Stimulated activated naive CD8-positive, alpha-beta T cell treated with anti-CD3 and anti-CD28 coated beads, Interleukin-15, Interleukin-2, amounts not matched to agents 100 ng/mL and 50 ng/mL, for 24 hours (primary cell): ENCODE measurements at regions not wholly inside any gene's neighbourhood (a gene's known extent, or its start where the extent isn't known, plus 50 kb on each side); places are given as distances from the start of the nearest gene placed in this dataset.

Source experiments
- H3K27ac Mint-ChIP-seq: one replicate; pipeline ENCODE4 v1.8.0; 2021; ENCODE audit warnings: mild to moderate bottlenecking, mixed read lengths
- H3K27me3 Mint-ChIP-seq: one replicate; pipeline ENCODE4 v1.8.0; 2021; ENCODE audit warnings: mixed read lengths
- H3K36me3 Mint-ChIP-seq: one replicate; pipeline ENCODE4 v1.8.0; 2021; ENCODE audit warnings: low read depth, mixed read lengths
- H3K4me1 Mint-ChIP-seq: one replicate; pipeline ENCODE4 v1.8.0; 2021; ENCODE audit warnings: low read depth, mixed read lengths
- H3K4me3 Mint-ChIP-seq: one replicate; pipeline ENCODE4 v1.8.0; 2021; ENCODE audit warnings: mild to moderate bottlenecking, mixed read lengths
- H3K9me3 Mint-ChIP-seq: one replicate; pipeline ENCODE4 v1.8.0; 2021; ENCODE audit warnings: mixed read lengths

DNA sequence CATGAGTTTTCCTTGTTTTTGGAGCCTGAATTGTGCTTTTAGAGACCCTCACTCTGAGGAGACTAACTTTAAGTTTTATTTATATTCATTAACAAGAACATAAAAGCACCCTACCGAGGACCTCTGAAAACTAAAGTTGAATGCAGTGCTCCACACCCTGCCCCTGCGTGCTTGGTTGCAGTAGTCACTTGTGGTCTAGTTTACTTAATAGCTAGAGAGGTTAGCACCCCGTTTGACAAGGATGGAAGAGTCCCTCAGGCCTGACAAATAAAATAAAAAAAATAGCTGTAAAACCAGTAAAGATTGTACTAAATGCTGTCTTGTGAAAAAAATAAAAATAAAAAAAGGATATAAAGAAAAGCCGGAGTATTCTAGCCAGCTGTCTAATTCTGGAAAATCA is 395.2 kb downstream of the MTX2 start:
- Mint-ChIP-seq H3K4me3 (no peak overlapping the region), H3K4me1 (no peaks in the 10 kb centered on the region), H3K9me3 (no peaks in the 10 kb centered on the region), H3K36me3 (no peaks in the 10 kb centered on the region), H3K27ac (no peak overlapping the region), H3K27me3 (peaks cover 34% of the 10 kb centered on the region)

DNA sequence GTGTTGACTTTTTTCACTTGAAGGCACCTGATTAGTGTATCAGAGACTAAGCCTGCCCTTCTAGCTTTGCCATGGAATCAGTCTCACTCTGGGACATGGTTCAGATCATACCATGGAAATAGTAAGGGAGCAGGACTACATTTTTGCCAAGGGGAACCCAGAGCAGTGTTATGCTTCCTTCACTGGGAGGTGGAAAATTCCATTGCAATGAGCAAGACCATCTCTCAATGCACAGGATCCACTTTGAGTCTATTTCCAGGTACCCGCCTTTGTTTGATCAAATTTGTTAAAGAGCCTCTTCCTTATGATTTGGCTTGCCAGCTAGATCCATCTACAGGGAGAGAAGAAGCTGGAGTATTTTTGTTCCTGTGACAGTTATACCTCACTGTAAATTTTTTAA is 395.8 kb downstream of the MTX2 start:
- no peaks in the 10 kb centered on the region for H3K4me1 Mint-ChIP-seq
- no peak overlapping the region for H3K27ac Mint-ChIP-seq
- no peaks in the 10 kb centered on the region for H3K9me3 Mint-ChIP-seq
- no peak overlapping the region for H3K4me3 Mint-ChIP-seq
- H3K27me3 Mint-ChIP-seq = peaks cover 29% of the 10 kb centered on the region
- H3K36me3 Mint-ChIP-seq = no peaks in the 10 kb centered on the region

DNA sequence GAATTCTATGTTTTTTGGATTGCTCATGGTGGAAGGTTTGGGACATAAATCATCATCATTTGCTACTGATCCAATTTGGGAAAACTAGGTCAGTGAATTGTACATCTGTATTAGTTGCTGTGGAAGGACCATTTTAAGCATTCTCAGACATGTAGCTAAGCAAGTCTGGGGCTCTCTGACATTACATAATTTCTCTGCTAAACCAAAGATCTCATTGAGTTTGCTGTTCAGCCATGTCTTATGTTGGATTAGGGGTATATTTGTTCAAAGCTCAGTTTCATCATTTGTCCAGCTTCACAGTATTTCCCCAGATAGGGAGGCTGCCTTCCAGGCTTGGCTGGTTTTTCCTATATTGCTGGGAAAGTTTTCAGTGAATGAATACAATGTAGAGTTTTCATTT is 399.7 kb downstream of the MTX2 start:
- H3K27ac Mint-ChIP-seq = no peak overlapping the region
- H3K9me3 Mint-ChIP-seq = no peaks in the 10 kb centered on the region
- H3K4me3 Mint-ChIP-seq = no peak overlapping the region
- no peaks in the 10 kb centered on the region for H3K36me3 Mint-ChIP-seq
- peaks cover 16% of the 10 kb centered on the region for H3K27me3 Mint-ChIP-seq
- H3K4me1 Mint-ChIP-seq = no peaks in the 10 kb centered on the region

DNA sequence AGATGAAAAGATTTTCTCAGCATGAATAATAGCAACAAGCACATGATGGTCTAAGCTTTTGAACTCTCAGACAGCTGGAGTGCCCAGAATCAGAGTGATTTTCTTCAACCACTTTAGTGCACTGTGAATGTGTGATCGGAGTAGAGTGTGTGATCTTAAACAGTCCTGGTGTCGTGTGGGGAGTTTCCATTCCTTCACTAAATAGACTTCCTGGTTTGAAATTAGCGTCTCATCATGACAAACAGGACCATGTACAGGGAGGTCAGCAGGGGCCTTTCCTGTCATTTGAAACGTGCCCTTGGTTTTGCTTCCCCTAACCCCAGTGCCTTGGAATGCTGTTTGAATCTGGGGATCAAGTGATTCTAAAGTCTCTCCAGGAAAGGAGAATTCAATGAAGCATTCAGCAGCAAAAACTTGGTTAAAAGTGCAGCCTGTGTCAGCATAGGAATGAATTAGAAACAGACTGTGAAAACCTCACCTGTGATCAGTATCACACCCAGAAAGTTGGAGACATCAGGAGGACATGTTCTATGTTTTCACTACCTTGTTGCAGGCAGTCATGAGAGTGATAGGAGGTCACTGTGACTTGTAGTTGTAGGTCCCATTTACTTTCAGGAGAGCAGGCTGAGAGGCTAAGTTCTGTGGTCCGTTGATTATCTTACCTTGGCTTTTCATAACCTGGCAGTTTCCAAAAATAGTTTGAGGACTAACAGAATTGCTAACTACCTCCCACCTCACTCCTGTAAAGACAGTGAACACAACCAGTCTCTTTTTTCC is 400.3 kb downstream of the MTX2 start:
- Mint-ChIP-seq H3K4me1 (no peaks in the 10 kb centered on the region), H3K9me3 (no peaks in the 10 kb centered on the region), H3K27ac (no peak overlapping the region), H3K36me3 (no peaks in the 10 kb centered on the region), H3K4me3 (no peak overlapping the region), H3K27me3 (peaks cover 16% of the 10 kb centered on the region)

DNA sequence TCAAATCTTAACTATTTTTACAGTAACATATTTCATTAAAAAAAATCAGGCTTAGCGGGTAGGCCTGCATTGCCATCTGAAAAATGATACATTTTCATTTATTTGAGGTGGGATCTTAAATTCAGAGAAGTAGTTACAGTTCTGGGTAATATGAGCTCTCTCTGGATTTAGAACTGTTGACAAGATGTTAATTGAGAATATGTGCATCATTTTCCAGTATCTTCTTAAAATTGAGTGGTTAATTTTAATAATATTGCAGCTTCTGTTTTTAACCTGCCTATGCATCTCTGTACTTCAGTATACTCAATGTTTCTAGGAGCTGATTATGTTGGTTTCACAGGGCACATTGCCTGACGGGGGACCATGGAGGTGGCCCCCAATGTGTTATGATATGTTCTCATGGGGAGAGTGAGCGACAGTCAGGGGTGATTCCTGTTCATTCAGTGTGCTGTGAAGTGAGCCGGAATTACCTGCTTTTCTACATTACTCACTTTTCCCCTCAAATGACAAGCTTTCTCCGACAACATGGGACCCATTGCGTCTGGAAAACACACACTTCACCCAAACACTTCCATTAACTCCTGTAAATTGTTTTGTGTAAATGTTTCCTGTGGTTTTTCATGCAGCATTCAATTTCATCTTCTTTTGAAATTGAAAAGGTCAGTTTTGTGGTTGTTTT is 406.2 kb downstream of the MTX2 start:
- no peaks in the 10 kb centered on the region for H3K36me3 Mint-ChIP-seq
- H3K4me3 Mint-ChIP-seq = no peak overlapping the region
- H3K27me3 Mint-ChIP-seq = peaks cover 30% of the 10 kb centered on the region
- no peaks in the 10 kb centered on the region for H3K4me1 Mint-ChIP-seq
- no peak overlapping the region for H3K27ac Mint-ChIP-seq
- H3K9me3 Mint-ChIP-seq = no peaks in the 10 kb centered on the region

DNA sequence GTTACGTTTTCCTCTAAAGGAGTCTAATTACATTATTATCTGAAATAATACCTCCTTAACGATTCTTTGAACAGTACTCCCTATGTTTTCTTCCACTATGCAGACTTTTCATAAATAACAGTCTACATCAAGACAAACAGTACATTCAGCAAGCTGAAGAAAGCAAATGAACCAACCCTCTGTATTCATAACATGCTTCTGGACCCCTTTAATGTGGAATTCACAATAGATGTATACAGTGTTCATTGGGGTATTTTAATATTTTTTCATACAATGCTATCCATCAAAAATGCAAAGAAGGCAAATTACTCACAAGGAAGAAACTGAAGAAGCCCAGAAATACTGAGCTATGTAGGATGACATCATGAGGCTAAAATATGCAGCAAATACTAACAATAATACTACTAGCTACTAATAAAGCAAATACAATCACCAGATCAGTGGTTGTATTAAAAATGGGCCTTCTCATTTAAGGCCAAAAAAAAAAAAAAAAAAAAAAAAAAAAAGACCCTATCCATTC is 408.6 kb downstream of the MTX2 start:
- no peak overlapping the region for H3K4me3 Mint-ChIP-seq
- H3K27ac Mint-ChIP-seq = no peak overlapping the region
- H3K27me3 Mint-ChIP-seq = peaks cover 32% of the 10 kb centered on the region
- no peaks in the 10 kb centered on the region for H3K4me1 Mint-ChIP-seq
- H3K36me3 Mint-ChIP-seq = no peaks in the 10 kb centered on the region
- no peaks in the 10 kb centered on the region for H3K9me3 Mint-ChIP-seq

DNA sequence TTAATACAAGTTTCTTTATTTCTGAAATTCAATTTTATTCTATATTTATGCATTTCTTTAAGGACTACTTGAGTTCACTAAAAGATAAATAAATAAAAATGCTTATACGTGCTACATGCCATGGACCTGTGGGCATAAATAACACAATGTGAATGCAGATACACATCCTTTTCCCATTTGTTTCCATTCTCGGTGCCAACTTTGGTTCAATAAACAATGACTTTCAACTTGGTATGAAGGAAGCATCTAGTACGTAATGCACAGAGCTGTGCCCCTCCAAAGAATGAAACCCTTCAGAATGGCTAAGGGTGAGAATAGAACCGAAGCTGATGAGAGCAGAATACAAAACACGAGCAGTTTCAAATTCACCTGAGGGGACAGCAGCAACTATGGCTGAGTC is 409.3 kb downstream of the MTX2 start:
- Mint-ChIP-seq H3K27me3 (peaks cover 39% of the 10 kb centered on the region), H3K4me3 (no peak overlapping the region), H3K27ac (no peak overlapping the region), H3K4me1 (no peaks in the 10 kb centered on the region), H3K9me3 (no peaks in the 10 kb centered on the region), H3K36me3 (no peaks in the 10 kb centered on the region)

DNA sequence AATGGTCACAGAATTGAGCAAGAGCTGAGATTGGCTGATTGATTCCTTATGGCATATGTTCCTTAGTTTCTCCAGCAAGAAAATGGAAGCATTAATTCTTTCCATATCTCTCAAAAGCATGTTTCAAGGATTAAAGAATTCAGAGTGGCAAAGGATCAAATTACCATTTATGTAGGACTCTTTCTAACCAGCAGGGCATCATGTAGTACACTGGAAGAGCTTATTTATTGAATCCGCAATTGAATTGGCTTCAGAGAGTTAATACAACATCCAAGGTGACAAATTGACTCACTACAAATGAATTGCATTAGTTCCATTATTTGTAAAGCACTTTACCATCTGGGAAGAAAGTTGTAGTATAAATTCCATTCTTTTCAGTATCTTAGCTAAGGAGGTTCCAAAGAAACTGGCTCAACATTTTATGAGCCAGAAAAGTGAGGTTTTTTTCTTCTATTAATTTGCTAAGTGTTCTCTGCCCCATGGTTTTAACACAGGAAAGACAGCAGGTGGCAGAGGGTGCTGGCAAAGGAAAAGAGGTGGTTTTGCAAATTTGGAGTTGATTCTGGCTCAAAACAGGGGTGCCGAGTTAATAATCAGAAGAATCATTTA is 409.9 kb downstream of the MTX2 start:
- peaks cover 41% of the 10 kb centered on the region for H3K27me3 Mint-ChIP-seq
- H3K36me3 Mint-ChIP-seq = no peaks in the 10 kb centered on the region
- no peak overlapping the region for H3K4me3 Mint-ChIP-seq
- no peaks in the 10 kb centered on the region for H3K9me3 Mint-ChIP-seq
- H3K27ac Mint-ChIP-seq = no peak overlapping the region
- no peaks in the 10 kb centered on the region for H3K4me1 Mint-ChIP-seq

DNA sequence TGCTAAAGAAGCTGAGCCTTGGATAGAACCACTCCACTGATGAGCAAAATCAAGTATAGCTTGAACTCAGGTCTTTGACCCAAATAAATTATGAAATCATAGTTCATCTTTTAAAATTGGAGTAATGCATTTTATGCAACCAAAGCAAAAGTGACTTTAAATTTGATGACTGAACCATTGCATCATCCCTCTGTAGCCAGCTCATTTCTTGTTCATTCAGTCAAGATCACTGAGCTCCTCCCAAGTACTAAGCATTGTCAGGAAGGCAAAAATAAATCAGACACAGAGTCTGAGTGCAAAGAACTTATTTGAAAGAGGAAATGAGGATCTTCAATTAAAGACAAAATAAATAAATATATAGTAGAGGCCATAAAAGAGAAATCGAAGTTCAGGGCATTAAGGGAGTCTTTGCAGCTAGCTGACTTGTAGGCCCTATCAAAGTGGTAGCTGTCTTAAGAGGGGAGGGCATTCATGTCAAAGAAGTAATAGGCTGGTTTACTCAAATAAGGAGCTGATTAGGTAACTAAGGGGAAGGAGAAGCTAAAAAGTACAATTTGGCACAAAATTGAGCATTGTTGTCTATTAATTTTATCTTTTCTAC is 411.8 kb downstream of the MTX2 start:
- Mint-ChIP-seq H3K4me3 (no peak overlapping the region), H3K36me3 (no peaks in the 10 kb centered on the region), H3K9me3 (no peaks in the 10 kb centered on the region), H3K4me1 (no peaks in the 10 kb centered on the region), H3K27me3 (peaks cover 41% of the 10 kb centered on the region), H3K27ac (no peak overlapping the region)

DNA sequence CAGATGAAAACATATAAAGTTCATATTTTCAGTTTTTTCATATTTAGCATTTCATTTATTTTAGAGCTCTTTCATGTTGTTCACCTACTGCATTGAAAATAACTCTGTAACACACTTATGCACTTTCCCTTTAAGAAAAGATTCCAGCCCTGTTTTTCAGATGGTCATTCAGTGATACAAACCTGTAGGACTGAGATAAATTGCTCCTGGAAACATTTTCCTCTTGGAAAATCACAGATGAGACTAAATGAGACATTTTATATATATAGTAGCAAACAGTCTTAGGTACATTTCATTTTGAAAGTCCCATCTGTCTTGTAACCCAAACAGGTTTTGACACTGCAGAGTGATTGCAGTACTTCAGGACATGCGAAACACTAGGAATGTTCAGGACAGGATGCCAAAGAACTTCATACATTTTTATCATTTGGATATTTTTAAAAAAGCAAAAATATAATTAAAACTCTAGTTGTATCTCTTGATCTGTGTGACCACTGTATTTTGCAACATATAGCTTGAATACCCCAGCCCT is 412.4 kb downstream of the MTX2 start:
- H3K27ac Mint-ChIP-seq = no peak overlapping the region
- H3K4me3 Mint-ChIP-seq = no peak overlapping the region
- H3K4me1 Mint-ChIP-seq = no peaks in the 10 kb centered on the region
- H3K9me3 Mint-ChIP-seq = no peaks in the 10 kb centered on the region
- H3K27me3 Mint-ChIP-seq = peaks cover 41% of the 10 kb centered on the region
- no peaks in the 10 kb centered on the region for H3K36me3 Mint-ChIP-seq

DNA sequence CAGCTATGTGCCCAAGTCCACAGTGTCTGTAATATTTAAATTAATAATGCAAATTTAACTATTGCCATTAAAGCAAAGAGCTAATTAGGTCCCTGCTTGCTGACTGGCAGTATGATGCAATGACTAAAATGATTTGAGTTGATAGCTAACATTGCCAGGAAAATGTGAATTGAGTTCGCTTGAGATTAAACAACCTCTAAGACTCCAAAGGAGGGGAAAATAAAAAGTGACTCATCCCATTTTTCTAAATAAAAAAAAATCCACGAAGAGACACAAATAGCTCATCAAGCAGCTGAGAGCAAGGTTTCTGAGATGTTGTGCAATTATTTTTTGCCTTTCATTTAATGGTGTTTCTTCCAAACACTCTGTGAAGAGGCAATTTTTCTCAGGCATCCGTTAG is 413.0 kb downstream of the MTX2 start:
- Mint-ChIP-seq H3K4me1 (no peaks in the 10 kb centered on the region), H3K9me3 (no peaks in the 10 kb centered on the region), H3K4me3 (no peak overlapping the region), H3K27ac (no peak overlapping the region), H3K36me3 (no peaks in the 10 kb centered on the region), H3K27me3 (peaks cover 41% of the 10 kb centered on the region)

DNA sequence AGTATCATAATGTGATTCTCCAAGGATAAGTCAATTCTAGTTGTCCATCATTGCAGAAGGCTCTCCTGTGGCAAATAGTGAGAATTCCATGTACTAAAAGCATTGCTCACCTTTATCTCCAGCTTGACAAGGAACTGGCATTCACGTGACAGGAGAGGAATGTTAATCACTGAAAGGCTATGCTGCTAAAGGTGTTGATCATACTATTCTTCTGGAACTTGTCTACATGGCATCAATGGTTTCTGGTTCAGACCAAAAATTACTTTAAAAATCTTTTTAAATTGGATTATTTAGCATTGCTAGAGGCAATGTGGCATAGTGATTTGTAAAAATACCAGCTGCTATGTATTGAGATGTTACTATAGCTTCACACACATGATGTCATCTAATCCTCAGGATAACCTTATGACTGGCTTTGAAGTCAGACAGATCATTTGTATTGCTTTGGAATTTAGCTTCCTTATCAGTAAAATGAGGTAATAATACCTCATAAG is 414.4 kb downstream of the MTX2 start:
- no peaks in the 10 kb centered on the region for H3K9me3 Mint-ChIP-seq
- no peak overlapping the region for H3K4me3 Mint-ChIP-seq
- peaks cover 43% of the 10 kb centered on the region for H3K27me3 Mint-ChIP-seq
- no peaks in the 10 kb centered on the region for H3K4me1 Mint-ChIP-seq
- no peak overlapping the region for H3K27ac Mint-ChIP-seq
- no peaks in the 10 kb centered on the region for H3K36me3 Mint-ChIP-seq

DNA sequence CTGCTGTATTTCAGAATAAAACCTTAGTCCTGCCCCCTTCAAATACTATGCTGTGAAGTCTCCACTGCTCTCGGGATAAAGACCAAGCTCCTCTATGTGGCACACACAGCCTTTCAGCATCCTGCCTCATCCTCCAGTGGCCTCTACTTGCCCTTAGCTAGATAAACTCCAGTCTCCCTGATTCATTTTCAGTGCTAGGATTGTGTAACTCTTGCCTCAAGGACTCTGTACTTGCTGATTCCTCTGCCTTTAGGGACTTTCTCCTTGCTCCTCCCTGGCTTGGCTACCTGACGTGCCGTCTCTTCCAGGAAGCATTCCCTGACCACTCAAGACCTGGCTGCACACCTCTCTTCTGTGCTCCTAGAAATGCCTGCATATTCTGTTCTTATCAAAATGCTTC is 416.7 kb downstream of the MTX2 start:
- Mint-ChIP-seq H3K9me3 (no peaks in the 10 kb centered on the region), H3K27me3 (peaks cover 37% of the 10 kb centered on the region), H3K4me3 (no peak overlapping the region), H3K4me1 (no peaks in the 10 kb centered on the region), H3K27ac (no peak overlapping the region), H3K36me3 (no peaks in the 10 kb centered on the region)

DNA sequence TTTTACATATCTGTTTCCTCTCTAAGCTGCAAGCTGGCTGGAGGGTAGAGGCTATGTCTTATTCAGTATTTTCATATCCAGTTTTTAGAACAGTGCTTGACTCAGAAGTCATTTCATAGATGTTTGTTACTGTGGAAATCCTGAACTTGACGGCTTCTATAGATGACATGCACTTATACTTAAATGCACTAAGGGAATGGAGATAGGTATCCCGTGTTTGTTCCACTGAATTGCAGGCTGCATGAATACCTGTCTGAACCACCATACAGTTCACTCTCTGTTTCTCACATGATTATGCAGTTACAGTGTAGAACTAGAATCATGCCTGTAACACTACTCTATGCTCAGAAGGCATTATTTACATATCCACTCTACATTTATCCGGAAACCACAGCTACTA is 417.1 kb downstream of the MTX2 start:
- Mint-ChIP-seq H3K36me3 (no peaks in the 10 kb centered on the region), H3K4me1 (no peaks in the 10 kb centered on the region), H3K27me3 (peaks cover 37% of the 10 kb centered on the region), H3K27ac (no peak overlapping the region), H3K4me3 (no peak overlapping the region), H3K9me3 (no peaks in the 10 kb centered on the region)

DNA sequence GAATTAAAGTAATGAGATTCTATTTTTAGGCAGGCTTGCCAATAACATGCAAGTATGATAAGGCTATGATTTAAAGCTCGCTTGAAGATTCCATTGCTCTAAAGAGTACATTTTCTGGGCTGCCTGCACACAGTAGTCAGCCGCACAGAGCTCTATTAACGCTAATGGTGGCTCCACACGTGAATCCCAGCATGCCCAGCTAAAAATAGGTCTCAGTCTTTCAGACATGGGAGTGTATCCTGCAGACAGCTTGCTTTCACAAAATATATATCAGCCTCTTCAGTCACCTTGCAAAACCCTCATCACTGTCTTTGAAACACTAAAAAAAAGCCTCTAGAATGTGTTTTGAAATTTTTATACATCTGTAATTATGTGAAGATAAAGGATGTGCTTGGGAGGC is 418.1 kb downstream of the MTX2 start:
- Mint-ChIP-seq H3K27me3 (peaks cover 41% of the 10 kb centered on the region), H3K27ac (no peak overlapping the region), H3K36me3 (no peaks in the 10 kb centered on the region), H3K4me3 (no peak overlapping the region), H3K9me3 (no peaks in the 10 kb centered on the region), H3K4me1 (no peaks in the 10 kb centered on the region)
